NCI-H1417 (cell line): ENCODE measurements at regions not wholly inside any gene's neighbourhood (a gene's known extent, or its start where the extent isn't known, plus 50 kb on each side); places are given as distances from the start of the nearest gene placed in this dataset.
A peak's percentile ranks its signal among the peaks of the same experiment; 100 is the strongest.
"Not testable (repeated sequence)": the region's sequence is repeated elsewhere in the genome, so short reads cannot be mapped to it uniquely, and the experiment has no call there.

Source experiments
- DNase-seq, 3 experiments: peaks; one replicate each; lab custom pipeline; 2025; lab: John Stamatoyannopoulos, UW

GRCh38 chr12:97713270-97713669 lies 250.7 kb downstream of the RMST start:
- DNase-seq, result peak in 1 of 3 experiments; percentile 54

DNA sequence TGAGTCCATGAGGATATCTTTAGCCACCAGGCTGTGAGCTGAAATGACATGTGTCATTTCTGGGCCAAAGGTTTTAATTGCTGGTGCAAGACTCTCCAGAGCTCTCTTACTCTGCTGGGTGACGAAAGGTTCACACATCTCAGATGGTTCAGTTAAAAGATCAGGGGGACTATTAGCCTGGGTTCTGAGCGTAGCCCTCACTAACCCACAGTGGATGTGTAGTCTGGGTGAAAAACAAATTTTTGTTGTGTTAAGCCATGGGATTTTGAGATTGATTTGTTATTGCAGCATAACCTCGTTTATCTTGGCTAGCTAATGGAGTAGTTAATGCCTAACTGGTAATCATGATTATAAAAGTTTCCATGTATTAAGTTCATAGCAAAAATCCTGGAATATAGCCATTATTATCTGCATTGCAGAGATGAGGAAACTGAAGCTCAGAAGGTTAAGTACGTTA lies 251.5 kb downstream of the RMST start:
- no peak for DNase-seq

- peak in 2 of 3 experiments; percentile 12 to 64 for DNase-seq
These were observed 253.8 kb downstream of the RMST start for GRCh38 chr12:97716356-97716755.

- not testable (repeated sequence) for DNase-seq
These were observed 261.2 kb downstream of the RMST start for GRCh38 chr12:97723801-97724200.

DNA sequence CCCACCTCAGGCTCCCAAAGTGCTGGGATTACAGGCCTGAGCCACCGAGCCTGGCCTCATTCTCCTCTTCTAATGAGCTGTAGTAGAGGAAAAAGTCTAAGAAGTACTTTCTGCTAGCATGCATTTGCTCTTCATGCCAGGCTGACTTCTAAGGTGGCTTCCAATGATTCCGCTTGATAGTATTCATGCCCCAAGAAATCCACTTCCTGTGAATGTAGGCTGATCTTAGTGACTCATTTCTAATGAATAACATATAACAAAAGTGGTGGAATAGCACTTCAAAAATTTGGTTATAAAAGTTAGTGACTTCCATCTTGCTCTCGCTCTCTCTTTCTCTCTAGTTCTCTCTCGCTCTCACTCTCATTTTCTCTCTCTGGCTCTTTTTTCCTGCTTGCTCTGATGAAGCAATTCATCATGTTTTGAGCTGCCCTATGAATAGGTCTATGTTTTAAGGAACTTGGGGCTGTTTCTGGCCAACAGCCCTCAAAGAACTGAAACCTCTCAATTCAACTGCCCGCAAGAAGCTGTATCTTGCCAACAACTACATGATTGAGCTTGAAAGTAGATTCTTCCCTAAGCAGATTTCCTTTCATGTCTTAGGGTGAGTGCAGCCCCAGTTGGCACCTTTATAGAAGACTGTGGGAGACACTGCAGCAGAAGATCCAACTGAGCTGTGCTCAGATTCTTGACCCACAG lies 282.9 kb downstream of the RMST start:
- no peak for DNase-seq

DNA sequence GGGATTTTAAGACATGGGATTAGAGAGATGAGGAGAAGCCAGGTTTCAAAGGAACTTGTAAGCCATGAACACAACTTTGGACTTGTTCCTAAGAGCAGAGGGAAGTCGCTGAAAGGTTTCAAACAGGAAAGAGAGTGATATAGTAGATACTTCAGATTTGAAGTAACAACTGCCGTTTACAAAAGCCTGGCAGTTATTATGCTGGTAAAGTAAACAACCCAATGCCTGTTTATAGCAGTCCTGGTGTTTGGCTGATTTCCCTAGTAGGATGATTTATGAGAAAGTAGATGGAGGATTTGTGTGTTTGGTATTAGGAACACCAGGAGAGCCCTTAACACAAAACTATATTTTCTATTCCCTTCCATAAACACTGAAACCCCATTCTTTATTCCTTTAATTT lies 285.7 kb downstream of the RMST start:
- DNase-seq, result peak; percentile 43 to 92 (median 67)

DNA sequence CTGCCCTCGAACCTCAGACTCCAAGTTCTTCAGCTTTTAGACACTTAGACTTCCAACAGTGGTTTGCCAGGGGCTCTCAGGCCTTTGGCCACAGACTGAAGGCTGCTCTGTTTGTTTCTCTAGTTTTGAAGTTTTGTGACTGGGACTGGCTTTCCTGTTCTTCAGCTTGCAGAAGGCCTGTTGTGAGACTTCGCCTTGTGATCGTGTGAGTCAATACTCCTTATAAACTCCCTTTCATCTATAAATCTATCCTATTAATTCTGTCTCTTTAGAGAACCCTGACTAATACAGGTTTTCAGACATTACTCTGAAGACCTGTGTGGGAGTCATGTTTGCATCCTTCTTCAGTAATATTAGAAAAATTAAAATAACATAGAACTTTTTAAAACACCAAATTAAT lies 289.1 kb downstream of the RMST start:
- DNase-seq, result peak in 1 of 3 experiments; percentile 22

DNA sequence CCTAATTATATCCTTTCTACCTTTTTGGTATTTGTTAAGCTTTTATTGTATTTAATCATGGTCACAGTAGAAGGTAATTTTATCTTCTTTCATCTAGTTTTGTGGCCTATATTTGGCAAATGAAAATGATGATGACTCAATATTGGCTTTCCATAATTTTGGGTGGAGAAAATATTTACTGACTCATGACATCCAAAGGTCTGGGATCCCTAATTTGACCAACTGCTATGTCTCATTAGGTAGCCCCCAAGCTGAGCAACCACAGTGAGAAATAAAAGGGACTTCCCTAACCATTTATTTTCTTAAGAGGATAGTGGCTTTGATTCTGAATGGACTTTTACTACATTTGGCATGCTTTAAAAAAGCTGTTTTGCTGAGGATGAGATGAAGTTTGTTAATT lies 289.5 kb downstream of the RMST start:
- no peak for DNase-seq

DNA sequence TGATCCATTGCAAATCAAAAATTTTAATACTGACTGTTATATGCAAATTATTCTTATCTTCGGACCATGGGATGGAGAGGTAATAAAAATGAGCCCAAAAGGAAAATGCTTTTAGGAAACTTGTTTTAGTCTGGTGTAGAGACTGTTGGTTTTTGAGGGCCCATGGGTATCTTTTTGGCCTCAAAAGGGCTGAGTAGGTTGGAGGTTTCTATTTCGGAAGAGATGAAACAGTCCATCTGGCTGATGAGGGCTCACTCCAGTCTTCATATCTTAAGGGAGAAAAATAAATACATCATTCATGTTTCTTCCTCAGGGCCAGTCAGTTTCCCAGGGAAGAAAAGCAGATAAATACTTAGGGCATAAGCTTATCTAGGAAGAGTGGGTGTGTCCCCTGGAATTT lies 290.7 kb downstream of the RMST start:
- DNase-seq, result no peak

- peak in 1 of 3 experiments; percentile 38 for DNase-seq
These were observed 291.7 kb downstream of the RMST start for GRCh38 chr12:97754306-97754705.

DNA sequence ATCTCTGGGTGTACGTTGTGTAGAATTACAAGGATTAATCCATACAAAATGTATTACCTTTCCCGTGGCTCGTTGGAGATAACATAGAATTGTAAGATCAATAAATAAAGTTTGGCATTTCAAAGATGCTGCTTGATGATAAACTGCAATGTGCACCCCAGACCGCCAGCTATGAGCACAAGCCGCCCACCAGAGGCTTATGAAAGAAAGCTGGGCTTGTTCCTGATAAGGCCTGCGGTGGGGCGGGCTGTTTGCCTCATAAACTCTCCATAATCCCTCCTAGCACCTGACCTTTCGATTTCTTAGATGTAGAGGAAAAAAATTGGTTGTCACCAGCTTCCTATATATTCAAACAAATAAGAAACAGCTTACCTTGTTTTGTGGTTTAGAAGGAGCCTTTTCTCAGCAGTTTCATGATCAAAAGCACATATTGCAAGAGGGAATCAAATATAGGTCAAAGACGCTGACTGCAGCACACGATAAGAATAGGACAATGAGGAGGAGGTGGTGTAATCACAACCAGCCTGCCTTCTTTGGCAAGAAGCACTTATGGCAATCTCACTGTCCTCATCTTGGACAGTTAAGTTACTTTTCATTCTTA lies 293.6 kb downstream of the RMST start:
- DNase-seq, result no peak

- DNase-seq, result no peak
These were observed 294.1 kb downstream of the RMST start for GRCh38 chr12:97756741-97757140.

GRCh38 chr12:97757481-97758193 lies 295.0 kb downstream of the RMST start:
- DNase-seq, result no peak

- no peak for DNase-seq
These were observed 295.5 kb downstream of the RMST start for GRCh38 chr12:97758194-97758501.

- DNase-seq, result no peak
These were observed 296.0 kb downstream of the RMST start for GRCh38 chr12:97758586-97758985.

- no peak for DNase-seq
These were observed 298.0 kb downstream of the RMST start for GRCh38 chr12:97760601-97761000.

DNA sequence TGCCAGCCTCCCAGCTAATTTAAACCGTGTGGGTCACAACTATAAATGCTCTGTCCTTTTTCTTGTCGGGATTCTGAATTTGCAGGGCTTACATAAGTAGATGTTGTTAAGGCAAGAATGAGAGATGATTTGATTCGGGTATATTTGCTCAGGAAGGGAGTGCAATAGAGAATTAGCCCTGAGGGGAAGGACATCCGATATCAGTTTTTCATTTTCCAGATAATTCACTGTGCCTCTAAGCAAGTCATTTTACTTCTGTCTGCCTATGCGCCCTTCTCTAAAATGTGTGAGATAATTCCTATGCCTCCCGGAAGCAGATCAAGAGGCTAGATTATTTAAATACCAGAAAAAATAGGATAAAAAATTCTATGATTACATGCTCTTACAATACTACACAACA lies 300.5 kb downstream of the RMST start:
- no peak for DNase-seq

GRCh38 chr12:97764700-97765099 lies 302.1 kb downstream of the RMST start:
- no peak for DNase-seq

DNA sequence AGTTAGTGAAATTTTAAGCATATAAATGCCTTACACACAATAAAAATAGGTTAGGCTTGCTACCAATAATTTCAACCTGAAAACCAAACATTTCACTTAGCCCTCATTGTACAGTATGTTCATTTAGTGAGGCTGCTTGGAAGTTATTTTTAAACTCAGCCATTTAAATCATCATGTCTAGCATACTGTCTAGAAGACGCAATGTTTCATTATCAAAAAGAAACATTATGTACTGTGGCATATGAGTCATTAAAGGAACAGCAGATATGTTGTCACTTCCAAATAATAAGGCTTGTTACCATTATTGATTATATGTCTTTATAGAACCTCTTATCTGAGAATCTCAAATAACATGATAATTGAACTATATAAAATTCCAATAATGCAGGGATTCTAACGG lies 304.7 kb downstream of the RMST start:
- no peak for DNase-seq

GRCh38 chr12:97778111-97778510 lies 315.5 kb downstream of the RMST start:
- no peak for DNase-seq

- no peak for DNase-seq
These were observed 318.7 kb downstream of the RMST start for GRCh38 chr12:97781342-97781741.

- no peak for DNase-seq
These were observed 322.3 kb downstream of the RMST start for GRCh38 chr12:97784904-97785303.

DNA sequence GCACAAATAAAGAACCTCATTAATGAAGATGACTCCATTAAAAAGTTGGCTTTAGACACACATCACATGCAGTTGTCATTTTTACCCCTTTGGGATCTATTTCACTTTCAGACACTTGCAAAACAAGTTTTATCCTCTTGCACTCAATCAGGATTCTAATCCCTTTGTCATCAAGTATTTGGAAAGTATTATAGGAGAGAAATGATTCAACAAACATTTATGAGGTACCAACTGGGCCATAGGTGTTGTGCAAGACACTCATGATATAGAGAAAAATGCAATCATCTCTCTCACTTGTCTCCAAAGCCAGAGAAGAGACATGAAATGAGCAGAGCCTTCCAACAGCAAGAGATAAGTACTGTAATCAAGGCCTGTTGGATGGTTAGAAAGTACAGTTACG lies 327.7 kb downstream of the RMST start:
- DNase-seq, result no peak
